NCI-H187 (cell line): ENCODE measurements at regions not wholly inside any gene's neighbourhood (a gene's known extent, or its start where the extent isn't known, plus 50 kb on each side); places are given as distances from the start of the nearest gene placed in this dataset.
"Not testable (repeated sequence)": the region's sequence is repeated elsewhere in the genome, so short reads cannot be mapped to it uniquely, and the experiment has no call there.

Experiments
- DNase-seq, 2 experiments: peaks; one replicate each; lab custom pipeline; 2025; lab: John Stamatoyannopoulos, UW

GRCh38 chr20:63145156-63145555, 70.8 kb downstream of the YTHDF1 start:
- no peak for DNase-seq

GRCh38 chr20:63142933-63143332, 73.0 kb downstream of the YTHDF1 start:
- no peak for DNase-seq

DNA sequence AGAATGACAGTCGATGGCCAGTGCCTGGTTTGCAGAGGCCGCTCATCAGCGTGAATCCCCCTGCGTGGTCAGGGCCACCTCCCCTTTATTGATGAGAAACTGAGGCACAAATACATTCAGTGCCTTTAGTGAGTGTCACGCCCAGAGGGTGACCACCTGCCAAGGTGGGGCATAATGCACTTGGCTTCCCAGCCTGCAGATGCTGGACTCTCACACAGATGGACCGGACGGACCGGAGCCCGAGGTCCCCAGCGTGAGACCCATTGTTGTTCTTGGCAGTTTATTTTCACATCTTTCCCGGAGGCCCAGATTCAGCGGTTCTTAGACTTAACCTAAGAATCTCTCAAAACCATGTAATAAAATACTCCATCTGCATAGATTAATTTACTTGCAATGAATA, 74.4 kb downstream of the YTHDF1 start:
- DNase-seq: no peak

DNA sequence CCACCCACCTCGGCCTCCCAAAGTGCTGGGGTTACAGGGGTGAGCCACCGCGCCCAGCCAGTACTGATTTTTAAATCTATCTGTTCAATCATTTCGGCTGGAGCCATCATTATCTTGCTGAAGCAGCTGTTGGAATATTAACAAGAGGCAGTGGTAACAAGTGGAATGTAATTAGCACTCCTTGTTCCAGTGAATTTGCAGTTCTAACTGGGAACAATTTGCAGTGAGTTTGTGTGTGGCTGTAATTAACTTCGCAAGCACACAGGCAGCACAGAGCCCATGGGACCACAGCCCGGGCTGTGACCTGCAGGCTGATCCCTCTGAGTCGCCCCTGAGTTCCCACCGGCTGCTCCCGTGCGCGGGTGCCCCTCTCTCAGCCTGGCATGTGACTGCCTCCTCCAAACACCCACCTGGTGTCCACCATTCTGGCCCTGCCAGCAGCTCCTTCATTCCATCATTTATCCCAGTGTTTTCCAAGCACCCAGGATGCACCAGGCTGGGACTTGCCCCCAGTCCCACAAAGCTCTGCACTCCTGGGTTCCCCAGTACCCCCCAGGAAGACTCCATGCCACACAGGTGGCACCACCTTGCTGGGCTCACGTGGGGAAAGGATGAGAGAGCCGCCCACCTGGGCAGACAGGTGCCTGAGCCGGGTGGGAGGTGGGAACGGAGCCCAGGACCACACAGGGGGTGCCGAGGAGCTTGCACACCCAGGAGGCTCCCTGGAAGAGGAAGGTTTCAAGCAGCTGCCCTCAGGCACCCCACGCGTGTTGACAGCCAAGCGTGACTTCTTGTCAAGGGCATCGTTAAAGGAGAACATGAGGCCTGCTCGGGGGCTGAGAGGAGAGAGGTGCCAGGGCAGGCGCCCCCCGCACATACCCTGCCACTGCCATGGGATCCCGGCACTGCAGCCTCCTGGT, 75.2 kb downstream of the YTHDF1 start:
- no peak for DNase-seq

GRCh38 chr20:63139837-63140236, 76.1 kb downstream of the YTHDF1 start:
- no peak for DNase-seq

- no peak for DNase-seq
These were observed 76.6 kb downstream of the YTHDF1 start for GRCh38 chr20:63139356-63139755.

DNA sequence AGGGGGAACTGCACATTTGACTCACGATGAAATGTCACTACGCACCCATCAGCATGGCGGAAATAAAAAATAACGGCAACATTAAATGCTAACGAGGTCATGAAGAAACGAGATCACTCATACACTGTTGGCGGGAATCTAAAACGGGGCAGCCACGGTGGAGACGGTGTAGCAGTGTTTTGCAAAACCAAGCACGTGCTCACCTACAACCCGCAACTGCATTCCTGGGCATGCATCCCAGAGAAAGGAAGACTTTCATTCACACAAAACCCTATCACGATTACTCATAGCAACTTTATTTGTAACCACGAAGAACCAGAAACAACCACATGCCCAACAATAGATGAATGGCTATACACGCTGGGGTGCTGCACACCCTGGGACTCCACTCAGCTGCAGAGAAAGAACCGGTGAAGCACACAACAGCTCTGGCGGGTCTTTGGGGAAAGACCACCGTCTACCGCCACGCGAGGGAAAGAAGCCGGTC, 77.0 kb downstream of the YTHDF1 start:
- DNase-seq: no peak

- no peak for DNase-seq
These were observed 78.0 kb downstream of the YTHDF1 start for GRCh38 chr20:63137851-63138415.

GRCh38 chr20:63136296-63136695, 79.6 kb downstream of the YTHDF1 start:
- DNase-seq: no peak

GRCh38 chr20:63135411-63135810, 80.5 kb downstream of the YTHDF1 start:
- no peak for DNase-seq

- not testable (repeated sequence) for DNase-seq
These were observed 81.1 kb downstream of the YTHDF1 start for GRCh38 chr20:63134711-63135361.

- DNase-seq: no peak
These were observed 81.7 kb downstream of the YTHDF1 start for GRCh38 chr20:63134201-63134612.

DNA sequence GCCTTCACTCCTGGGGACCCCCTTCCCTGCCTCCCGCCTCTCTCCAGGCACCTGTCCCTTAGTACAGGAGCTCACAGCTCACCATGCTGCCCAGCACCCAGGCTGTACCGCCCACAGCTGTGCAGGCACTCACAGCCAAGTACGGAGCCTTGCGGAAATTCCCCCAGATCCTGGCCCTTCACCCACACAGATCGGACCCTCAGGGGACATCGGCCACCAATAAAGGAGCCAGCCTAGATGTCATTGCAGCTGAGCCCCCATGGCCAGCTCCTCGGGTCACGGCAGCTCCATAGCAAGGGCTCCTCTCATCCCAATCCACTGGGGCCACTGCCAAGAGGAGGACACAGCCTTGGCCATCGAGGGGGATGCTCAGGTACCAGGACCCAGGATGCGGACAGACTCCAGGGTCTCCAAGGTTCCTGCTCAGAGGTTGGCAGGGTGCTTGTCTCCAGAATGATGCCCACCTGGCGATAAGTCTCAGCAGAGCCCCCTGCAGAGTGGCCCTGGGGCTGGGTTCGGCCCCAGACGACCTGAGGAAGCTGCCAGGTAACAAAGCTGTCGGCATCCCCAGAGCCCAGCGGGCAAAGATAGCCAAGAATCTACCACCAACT, 82.3 kb downstream of the YTHDF1 start:
- no peak for DNase-seq

GRCh38 chr20:63132715-63133471, 83.0 kb downstream of the YTHDF1 start:
- DNase-seq: no peak

DNA sequence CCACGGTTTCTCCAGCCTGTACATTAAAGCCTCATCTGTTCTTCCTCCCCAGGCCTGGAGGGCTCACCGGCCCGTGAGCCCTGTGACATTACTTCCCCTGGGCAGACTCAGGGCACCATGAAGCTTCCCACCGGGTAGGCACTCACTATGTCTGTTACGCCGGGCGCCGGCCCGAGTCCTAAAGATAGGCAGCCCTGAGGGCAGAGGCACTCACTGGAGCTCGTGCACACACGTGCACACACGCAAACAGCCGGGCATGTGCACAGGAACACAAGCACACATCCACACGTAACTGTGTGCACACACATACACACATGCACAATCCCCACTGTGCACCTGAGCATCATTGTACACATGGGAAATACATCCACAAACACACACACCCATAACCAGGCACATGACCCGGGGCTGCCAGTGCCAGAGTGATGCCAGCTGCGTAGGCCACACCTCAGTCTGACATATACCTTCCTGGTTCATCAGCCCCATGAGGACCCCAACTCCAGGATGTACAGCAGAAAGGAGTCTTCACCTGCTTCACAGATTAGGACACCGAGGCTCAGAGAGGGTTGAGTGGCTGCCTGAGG, 83.7 kb downstream of the YTHDF1 start:
- no peak for DNase-seq

GRCh38 chr20:63130658-63131577, 85.0 kb downstream of the YTHDF1 start:
- no peak for DNase-seq

GRCh38 chr20:63129991-63130657, 85.8 kb downstream of the YTHDF1 start:
- no peak for DNase-seq

DNA sequence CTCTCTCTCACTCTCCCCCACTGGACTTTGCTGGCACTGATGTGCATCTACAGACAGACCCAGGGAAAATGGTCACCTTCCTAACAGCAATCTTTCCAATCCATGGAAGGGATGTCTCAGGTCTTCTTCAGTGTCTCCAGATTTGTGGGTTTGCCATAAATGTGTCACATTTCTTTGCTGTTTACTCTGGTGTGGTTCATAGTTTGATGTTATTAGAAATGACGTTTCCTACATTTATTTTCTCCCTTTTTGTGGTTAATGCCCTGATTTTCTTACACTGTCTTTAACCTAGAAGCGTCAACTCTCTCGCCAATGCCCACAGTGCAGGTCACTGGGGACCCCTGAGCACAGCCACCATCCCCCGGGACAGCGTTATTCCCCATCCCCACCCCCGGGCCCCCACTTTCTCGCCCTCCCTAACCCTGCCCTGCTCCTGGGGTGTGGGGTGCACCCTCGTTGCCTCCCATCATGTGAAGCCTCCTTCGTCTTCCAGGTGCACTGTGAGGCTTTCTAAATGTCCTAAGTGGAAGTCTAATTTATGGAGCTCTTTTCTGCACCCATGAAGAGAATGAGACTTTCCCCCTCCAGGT, 86.5 kb downstream of the YTHDF1 start:
- DNase-seq: no peak

- DNase-seq: no peak
These were observed 87.0 kb downstream of the YTHDF1 start for GRCh38 chr20:63128956-63129355.
